ENCODE measurements at regions not wholly inside any gene's neighbourhood (a gene's known extent, or its start where the extent isn't known, plus 50 kb on each side); places are given as distances from the start of the nearest gene placed in this dataset.
"Not testable (repeated sequence)": the region's sequence is repeated elsewhere in the genome, so short reads cannot be mapped to it uniquely, and the experiment has no call there.

DNA sequence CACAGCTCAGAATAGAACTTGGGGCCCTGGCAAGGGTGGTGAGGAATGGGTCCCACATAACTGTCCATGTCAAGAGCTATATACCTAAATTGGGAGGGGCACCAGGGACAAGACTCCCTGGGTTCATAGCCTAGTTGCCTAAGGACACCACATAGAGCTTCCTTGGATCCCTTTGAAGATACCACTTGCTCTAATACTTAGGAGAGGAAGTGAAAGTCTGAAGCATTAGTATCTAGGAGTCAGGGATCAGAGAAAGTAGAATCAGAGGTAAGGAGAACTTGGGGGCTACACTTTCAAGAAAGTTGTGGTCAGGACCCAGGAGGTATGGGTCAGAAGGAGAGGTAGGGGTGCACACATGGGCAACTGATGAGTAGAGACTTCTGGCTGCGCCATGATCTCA lies 318.2 kb upstream of the SLC39A10 start:
- no peak for DNase-seq

DNA sequence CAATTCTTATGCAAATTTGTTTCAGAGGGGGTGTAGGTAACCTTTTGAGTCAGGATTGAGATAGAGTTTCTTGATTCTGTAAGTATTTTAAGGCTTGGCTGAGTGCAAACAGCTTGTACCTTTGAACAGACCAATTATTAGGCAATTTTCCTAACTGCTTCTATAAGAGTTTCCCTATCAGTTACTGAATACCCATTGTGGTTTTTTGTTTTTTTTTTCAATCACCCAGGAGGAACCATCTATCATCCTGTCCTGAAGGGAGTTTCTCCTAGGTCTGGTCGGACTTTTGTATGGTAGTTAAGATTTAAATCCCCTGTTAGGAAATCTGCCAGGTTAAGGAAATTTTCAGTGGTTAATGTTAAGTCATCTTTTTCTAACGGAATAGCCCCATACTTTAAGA lies 319.4 kb upstream of the SLC39A10 start:
- DNase-seq: no peak

DNA sequence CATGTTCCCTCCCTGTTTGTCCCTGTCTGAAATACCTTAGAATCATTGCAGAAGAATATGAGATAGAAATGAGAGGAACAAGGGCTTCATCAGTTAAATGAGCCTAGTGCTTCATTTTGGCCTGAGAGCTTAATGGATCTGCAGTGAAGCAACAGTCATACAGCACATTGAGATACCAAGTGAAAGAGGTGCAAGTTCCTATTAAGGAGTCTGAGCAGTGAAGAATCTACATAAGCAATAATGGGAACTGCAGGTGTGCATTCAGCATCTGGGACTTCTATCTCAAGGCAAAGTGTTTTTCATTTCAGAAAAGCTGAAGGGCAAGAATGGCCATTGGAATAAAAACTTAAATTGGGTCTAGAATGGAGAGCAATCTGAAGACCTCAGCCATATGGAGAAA lies 323.2 kb upstream of the SLC39A10 start:
- DNase-seq: no peak

DNA sequence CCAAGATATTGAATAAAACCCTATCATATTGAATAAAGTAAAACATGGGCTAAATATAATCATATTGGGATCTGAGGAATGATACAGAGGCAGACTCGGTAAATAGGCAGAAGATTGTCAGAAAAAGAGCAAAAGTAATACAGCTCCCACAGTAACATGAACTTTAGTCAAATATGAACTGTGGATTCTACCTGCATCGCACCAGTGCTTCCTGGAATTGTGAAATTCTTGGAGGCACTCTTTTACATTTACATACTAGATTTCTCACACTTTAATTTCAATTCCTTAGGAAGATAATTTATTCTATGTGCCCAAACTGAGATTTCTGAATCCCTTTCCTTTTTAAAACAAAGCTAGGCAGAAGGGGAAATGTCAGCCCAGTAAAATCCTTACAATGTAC lies 325.1 kb upstream of the SLC39A10 start:
- no peak for DNase-seq

DNA sequence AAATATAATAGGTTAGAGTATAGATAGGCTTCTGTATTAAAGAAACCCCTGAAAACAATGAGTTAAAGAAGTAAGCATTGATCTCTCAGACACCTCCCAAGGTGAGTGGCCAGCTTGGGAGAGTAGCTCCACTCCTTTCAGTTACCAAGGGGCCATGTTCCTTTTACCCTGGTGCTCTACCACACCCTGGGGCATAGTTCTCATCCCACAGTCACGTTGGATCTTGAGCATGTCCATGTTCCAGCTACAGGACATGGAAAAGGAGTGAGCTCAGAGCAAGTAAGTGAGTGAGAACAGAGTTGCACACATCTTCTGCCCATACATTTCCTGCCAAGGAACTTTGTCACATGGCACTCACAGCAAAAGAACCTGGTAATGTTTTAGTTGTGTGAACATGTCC lies 325.9 kb upstream of the SLC39A10 start:
- DNase-seq: no peak

GRCh38 chr2:195330513-195330956 lies 326.5 kb upstream of the SLC39A10 start:
- no peak for DNase-seq

DNA sequence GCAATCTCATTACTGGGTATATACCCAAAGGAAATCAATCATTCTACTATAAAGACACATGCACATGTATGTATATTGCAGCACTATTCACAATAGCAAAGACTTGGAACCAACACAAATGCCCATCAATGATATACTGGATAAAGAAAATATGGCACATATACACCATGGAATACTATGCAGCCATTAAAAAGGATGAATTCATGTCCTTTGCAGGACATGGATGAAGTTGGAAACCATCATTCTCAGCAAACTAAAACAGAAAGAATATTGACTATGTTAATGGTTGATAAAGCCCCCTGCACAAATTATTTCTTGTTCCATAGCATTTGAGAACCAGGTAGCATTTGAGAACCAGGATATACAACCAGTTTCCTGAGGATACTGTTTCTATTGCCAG lies 327.2 kb upstream of the SLC39A10 start:
- not testable (repeated sequence) for DNase-seq

DNA sequence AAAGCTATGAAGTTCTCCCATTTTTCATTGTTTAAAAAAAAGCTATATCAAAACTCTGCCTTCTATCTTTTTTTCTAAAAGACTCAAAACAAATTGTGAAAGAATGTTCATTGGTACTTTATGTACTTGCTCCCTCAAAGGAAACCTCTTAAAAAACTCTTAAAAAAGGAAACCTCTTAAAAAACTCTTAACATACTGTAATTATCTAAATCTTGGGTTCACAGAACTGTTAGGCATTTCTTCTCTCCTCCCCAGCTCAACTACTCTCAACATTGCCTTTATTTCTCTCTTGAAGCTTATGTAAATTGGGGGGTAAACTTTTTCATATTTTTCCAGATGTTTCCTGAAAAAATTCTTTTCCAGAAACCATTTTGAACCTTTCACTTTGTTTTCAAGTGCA lies 330.5 kb upstream of the SLC39A10 start:
- no peak for DNase-seq

DNA sequence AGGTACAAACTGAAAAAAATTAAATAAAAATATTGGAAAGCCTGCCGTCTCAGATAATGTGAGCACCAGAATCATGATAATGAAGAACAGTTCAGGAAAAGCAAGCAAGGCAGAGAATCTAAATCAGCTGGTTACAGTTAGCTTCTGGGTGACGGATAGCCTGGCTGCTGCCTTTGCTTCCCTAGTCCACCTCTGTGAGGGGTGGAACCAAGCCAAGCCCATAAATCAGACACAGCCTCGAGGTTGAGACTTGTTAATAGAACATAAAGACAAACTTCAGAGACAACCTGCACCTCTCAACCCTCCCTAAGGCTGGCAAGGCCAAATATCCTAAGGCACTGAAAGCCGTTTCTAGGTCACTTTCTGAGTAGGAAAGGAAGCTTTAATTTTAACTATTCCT lies 334.7 kb upstream of the SLC39A10 start:
- no peak for DNase-seq

DNA sequence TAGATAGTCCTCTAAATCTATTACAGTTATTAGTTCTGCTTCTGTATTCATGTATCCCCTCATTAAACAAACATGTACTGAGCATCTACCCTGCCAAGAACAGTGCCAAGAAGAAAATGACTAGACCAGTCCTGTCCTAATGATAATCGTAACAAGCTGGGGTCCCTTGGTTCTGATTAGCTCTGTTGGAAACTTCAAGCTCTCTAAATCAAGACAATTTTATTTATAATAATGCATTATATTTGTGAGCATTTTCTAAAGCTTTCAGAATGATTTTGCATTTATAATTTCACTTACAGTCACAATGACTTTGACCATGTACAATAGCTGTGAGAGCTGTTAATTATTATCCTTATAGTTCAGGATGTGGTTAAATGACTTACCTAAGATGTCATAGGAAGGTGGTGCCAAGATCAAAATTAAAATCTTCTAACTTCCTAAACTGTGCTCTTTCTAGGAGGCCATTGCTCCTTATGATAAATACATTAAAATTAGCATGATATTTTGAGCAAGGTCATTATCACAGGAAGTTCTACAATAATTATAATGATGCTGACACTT lies 336.5 kb upstream of the SLC39A10 start:
- no peak for DNase-seq

GRCh38 chr2:195319548-195320412 lies 337.2 kb upstream of the SLC39A10 start:
- DNase-seq: no peak

DNA sequence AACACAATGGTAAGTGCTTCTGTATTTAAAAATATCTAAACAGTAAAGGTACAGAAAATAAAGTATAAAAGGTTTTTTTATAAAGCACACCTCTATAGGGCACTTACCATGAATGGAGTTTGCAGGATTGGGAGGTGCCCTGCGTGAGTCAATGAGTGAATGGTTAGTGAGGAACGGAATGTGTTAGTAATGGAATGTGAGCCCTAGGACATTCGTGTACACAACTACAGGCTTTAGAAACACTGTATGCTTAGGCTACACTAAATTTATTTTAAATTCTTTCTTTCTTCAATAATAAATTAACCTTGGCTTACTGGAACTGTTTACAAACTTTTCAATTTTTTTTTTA lies 337.9 kb upstream of the SLC39A10 start:
- DNase-seq: no peak

GRCh38 chr2:195318440-195319111 lies 338.4 kb upstream of the SLC39A10 start:
- peak; percentile 38 for DNase-seq

- no peak for DNase-seq
These were observed 339.5 kb upstream of the SLC39A10 start for GRCh38 chr2:195317550-195317949.

GRCh38 chr2:195316486-195316885 lies 340.5 kb upstream of the SLC39A10 start:
- DNase-seq: no peak

- DNase-seq: no peak
These were observed 343.1 kb upstream of the SLC39A10 start for GRCh38 chr2:195313962-195314361.

DNA sequence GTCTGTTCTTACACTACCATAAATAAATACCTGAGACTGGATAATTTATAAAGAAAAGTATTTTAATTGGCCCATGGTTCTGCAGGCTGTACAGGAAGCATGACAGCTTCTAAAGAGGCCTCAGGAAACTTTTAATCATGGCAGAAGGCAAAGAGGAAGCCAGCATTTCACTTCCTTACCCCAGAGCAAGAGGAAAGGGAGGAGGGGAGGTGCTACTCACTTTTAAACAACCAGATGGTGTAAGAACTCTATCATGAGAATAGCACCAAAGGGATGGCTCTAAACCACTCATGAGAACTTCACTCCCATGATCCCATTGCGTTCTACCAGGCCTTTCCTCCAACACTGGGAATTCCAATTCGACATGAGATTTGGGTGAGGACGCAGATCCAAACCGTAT lies 344.4 kb upstream of the SLC39A10 start:
- no peak for DNase-seq

- DNase-seq: no peak
These were observed 348.9 kb upstream of the SLC39A10 start for GRCh38 chr2:195308163-195308562.

GRCh38 chr2:195307751-195308150 lies 349.3 kb upstream of the SLC39A10 start:
- no peak for DNase-seq

GRCh38 chr2:195304310-195304709 lies 352.7 kb upstream of the SLC39A10 start:
- no peak for DNase-seq

- no peak for DNase-seq
These were observed 356.4 kb upstream of the SLC39A10 start for GRCh38 chr2:195300631-195301030.

- no peak for DNase-seq
These were observed 357.4 kb upstream of the SLC39A10 start for GRCh38 chr2:195299600-195299999.

- DNase-seq: no peak
These were observed 360.5 kb upstream of the SLC39A10 start for GRCh38 chr2:195296490-195296889.

GRCh38 chr2:195289081-195289480 lies 367.9 kb upstream of the SLC39A10 start:
- DNase-seq: no peak
